ENCODE measurements at regions not wholly inside any gene's neighbourhood (a gene's known extent, or its start where the extent isn't known, plus 50 kb on each side); places are given as distances from the start of the nearest gene placed in this dataset.
"Not testable (repeated sequence)": the region's sequence is repeated elsewhere in the genome, so short reads cannot be mapped to it uniquely, and the experiment has no call there.

GRCh38 chr12:131250028-131250950 is 296.6 kb downstream of the ADGRD1 start:
- no peak for DNase-seq (ENCODE audit: low read depth in 2 of 2)

DNA sequence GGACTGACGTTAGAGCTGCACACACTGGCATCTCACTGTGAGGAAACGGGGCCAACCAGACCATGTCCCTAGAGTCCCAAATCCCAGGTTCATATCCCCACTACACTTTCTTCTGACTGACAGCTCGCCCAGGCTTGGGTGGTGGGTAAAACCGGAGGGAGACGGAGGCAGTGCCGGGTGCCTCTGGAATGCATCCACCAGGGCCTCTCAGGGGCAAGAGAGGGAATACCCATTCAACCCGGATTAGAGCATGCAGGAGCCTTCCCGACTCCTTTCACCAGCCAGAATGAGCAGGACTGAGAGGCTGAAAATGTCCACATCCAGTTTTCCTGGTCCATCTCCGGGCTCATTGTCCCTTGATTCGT is 297.2 kb downstream of the ADGRD1 start:
- no peak for DNase-seq (ENCODE audit: low read depth in 2 of 2)

DNA sequence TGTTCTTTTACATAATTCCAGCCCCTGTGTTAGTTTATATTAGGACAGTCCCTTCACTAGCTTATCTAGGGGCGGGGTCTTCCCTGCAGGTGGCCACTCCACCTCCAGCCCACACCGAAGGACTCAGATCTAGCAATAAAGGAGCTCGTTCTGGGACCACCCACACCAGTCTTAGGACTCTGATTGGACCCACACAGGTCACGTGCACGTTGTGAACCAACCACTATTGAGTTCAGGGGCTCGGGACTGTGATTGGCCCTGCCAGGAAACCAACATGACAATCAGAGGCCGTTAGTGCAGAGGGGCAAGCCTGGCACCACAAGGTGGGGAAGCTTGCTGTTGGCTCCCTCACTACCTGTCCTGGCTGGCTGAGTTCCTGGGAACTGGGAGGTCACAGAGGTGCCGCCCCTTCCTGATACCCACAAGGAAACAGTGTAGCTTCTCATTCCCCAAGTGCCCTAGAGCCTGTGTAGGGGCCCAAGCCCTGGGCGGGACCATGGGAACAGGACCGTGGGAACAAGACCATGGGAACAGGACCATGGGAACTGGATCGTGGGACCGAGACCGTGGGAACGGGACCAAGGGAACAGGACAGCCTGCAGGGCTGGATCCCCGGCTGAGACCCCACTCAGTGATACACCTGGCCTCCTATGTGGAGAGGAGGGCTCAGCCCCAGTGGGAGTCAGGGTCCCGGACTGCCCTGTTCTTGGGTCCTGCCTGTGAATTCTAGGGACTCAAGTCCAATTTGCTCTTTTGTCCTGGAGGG is 297.8 kb downstream of the ADGRD1 start:
- no peak for DNase-seq (ENCODE audit: low read depth in 2 of 2)

GRCh38 chr12:131253376-131254026 is 299.8 kb downstream of the ADGRD1 start:
- no peak for DNase-seq (ENCODE audit: low read depth in 2 of 2)

GRCh38 chr12:131254374-131254773 is 300.7 kb downstream of the ADGRD1 start:
- no peak for DNase-seq (ENCODE audit: low read depth in 2 of 2)

GRCh38 chr12:131258398-131258797 is 304.7 kb downstream of the ADGRD1 start:
- no peak for DNase-seq (ENCODE audit: low read depth in 2 of 2)

GRCh38 chr12:131260251-131260905 is 306.7 kb downstream of the ADGRD1 start:
- DNase-seq (ENCODE audit: low read depth in 2 of 2): no peak

DNA sequence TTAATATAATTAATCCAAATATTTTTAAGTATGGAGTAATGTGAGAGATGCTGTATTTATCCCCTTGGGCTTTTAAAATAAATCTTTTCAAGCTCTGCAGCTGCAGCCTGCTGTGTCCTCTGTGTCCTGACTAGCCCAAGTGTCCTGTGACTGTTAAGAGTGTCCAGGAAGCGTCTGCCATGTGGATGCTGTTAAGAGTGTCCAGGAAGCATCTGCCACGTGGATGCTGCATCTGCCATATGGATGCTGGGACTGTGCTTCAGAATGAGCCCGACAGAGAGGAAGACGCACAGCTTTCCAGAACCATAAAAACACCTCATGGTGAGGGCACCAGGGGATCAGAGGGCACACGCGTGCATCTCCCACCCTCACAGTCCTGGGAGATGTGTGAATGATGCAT is 307.2 kb downstream of the ADGRD1 start:
- no peak for DNase-seq (ENCODE audit: low read depth in 2 of 2)

DNA sequence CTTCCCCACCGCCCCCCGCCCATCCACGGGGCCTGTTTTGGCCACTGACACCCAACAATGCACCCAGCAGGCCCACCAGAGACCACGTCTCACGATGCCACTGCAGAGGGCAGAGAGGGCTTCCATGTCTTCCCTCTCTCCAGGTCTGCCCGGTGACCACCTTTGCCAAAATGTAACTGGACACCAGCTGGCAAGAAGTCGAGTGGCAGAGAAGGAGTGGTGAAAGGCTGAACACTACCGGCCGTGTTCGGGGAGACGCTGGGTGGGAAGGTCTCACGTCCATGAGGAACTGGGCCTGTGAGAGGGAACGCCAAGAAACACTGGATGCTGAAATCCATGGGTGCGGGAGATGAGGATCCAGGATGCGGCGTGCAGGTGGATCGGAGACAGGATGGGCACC is 308.2 kb downstream of the ADGRD1 start:
- DNase-seq (ENCODE audit: low read depth in 2 of 2): no peak

DNA sequence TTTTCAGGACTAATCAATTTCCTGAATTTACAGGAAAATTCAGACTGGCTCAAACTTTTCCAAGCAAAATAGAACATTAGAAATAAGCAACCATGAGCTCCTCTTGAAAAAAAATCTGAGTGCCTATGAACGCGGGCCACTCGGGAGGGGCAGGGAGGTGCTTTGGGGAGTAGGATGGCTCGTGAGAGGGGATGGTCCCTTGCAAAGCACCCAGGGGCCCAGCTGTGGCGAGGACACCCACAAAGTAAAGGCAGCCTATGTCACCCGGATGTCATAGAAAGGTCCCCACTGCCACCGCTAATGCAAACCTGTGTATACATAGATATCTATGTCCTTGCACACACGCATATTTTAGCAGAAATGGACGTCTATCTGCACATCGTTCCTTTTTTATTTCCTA is 309.9 kb downstream of the ADGRD1 start:
- no peak for DNase-seq (ENCODE audit: low read depth in 2 of 2)

GRCh38 chr12:131264635-131265034 is 310.9 kb downstream of the ADGRD1 start:
- no peak for DNase-seq (ENCODE audit: low read depth in 2 of 2)

DNA sequence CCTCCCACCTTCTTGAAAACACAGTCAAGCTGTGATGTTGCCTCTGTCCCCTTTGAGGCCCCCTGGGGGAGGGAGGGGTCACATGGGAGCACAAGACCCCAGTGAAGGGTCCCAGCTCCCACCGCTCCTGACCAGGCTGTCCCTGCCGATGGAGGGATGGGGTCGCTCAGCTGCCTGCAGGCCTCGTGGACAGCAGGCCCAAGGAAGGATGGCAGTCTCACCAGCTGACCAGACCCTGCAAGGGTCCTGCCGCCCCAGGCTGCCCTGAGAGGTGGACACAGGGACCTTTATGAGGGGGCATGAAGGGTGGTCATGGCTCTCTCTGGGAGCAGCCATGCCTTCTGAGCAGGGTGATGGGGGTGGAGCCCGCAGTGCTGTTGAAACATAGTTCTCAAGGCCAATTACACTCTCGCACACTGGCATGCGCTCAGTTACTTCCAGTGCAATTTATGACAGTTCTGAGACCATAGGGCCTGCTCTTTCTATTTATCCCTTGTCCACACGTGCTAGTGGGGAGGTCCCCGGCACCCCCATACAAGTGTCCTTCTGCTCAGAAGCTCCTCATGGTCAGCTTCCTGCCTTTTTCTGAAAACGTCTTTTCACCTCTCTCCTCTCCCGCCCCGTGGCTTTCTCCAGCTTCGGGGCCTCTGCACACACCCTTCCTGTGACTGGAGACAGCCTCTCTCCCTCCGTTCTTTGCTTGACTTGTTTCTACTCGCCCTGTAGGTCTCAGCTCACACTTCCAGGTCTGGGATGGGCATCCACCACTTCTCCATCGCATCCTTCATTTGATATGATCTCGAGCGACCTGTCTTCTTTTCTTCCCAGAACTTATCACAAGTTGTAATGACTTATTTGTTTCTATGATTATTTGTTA is 313.1 kb downstream of the ADGRD1 start:
- no peak for DNase-seq (ENCODE audit: low read depth in 2 of 2)

GRCh38 chr12:131267576-131267975 is 313.9 kb downstream of the ADGRD1 start:
- DNase-seq (ENCODE audit: low read depth in 2 of 2): no peak

DNA sequence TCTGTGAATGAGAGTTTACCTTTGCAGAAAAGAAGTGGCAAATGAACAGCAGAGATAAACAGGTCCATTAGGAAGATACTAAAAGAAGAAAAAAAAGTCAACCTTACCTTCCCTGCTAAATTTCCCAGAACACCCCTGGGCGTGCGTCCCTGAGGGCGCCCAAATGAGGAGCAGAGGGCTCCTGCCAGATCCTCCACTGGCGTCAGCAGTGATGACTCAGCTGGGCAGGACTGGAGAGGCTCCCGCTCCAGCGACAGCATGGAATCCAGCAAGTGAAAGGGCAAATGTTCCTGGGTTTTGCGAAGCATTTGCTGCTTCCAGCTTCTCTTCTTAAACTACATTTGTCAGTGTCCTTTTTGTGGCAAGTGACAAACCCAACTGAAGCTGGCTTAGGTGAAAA is 314.4 kb downstream of the ADGRD1 start:
- DNase-seq (ENCODE audit: low read depth in 2 of 2): not testable (repeated sequence)

DNA sequence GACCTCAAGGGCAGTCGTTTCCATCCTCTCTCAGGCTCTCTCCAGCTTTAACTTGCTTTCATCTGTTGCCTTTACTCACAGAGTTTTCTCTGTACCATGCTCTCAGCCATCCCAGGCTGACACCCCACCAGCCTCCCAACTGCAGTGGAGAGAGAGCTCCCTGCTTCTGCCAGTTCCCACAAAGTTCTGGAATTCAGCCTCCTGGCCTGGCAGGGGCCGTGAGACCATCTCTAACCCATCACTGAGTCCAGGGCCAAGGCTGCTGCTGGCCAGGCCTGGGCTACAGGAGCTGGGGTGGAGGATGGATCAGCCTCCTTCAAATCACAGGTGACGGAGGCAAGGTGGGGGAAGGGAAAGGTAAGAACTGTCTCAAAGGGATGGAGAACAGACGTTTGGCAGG is 314.9 kb downstream of the ADGRD1 start:
- not testable (repeated sequence) for DNase-seq (ENCODE audit: low read depth in 2 of 2)

- DNase-seq (ENCODE audit: low read depth in 2 of 2): no peak
Measured at GRCh38 chr12:131269551-131269950, 315.8 kb downstream of the ADGRD1 start.

GRCh38 chr12:131269977-131270376 is 316.3 kb downstream of the ADGRD1 start:
- DNase-seq (ENCODE audit: low read depth in 2 of 2): not testable (repeated sequence)

DNA sequence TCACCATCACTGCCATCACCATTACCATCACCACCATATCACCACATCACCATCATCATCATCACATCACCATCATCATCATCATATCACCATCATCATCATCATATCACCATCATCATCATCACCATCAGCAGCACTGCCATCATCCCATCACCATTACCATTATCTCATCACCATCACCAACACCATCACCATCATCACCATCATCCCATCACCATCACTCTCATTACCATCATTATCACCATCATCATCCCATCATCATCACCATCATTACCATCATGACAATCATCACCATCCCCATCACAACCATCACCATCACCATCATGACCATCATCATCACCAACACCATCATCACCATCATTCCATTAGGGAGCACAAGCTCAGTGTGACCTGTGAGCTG is 318.0 kb downstream of the ADGRD1 start:
- DNase-seq (ENCODE audit: low read depth in 2 of 2): no peak

DNA sequence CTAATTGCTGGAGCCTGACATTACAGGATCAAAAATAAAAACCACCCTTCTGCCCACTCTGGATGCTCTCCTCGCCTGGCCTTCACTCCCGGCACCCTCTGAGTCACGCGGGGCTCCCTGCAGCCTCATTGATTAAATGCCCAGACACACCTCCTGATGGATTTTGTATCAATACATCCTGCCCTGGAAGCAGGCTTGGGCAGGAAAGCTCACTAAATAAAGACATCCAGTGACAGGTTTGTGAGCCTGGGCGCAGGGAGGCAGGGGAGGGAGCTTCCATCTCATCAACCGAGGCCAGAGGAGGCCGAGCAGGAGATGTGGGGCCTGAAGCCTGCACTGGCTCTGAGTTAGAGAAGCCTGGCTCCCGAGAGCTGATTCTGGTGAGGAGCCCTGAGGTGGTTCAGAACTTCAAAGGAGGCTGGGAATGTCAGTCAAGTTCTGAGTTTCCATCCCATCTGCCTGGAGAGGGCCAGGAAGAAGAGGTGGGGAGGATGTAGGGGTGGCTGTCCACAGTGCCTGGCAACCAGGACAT is 318.6 kb downstream of the ADGRD1 start:
- DNase-seq (ENCODE audit: low read depth in 2 of 2): not testable (repeated sequence)

DNA sequence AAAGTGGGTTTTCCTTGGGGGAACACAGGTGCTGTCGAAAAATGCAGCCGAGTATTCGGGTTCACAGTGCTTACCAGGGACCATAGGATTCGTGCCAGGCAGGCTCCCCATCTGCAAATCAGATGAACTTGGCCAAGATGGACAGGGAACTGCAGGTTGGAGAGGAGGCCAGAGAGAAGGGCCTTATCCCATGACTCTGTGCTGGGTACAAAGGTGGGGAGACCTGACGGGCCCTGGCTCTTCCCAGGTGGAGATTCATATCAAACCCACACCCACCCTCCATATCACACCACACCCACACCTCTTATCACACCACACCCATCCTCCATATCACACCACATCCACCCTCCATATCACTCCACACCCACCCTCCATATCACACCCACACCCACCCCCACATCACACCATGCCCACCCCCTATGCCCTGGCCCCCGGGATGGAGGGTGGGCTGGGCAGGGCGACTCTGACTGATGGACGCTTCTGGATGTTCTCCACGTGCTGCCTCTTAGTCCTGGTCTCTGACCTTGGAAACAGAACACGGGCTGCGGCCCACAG is 319.7 kb downstream of the ADGRD1 start:
- no peak for DNase-seq (ENCODE audit: low read depth in 2 of 2)
